ENCODE measurements at regions not wholly inside any gene's neighbourhood (a gene's known extent, or its start where the extent isn't known, plus 50 kb on each side); places are given as distances from the start of the nearest gene placed in this dataset.

- TF ChIP-seq, protein P1, sequence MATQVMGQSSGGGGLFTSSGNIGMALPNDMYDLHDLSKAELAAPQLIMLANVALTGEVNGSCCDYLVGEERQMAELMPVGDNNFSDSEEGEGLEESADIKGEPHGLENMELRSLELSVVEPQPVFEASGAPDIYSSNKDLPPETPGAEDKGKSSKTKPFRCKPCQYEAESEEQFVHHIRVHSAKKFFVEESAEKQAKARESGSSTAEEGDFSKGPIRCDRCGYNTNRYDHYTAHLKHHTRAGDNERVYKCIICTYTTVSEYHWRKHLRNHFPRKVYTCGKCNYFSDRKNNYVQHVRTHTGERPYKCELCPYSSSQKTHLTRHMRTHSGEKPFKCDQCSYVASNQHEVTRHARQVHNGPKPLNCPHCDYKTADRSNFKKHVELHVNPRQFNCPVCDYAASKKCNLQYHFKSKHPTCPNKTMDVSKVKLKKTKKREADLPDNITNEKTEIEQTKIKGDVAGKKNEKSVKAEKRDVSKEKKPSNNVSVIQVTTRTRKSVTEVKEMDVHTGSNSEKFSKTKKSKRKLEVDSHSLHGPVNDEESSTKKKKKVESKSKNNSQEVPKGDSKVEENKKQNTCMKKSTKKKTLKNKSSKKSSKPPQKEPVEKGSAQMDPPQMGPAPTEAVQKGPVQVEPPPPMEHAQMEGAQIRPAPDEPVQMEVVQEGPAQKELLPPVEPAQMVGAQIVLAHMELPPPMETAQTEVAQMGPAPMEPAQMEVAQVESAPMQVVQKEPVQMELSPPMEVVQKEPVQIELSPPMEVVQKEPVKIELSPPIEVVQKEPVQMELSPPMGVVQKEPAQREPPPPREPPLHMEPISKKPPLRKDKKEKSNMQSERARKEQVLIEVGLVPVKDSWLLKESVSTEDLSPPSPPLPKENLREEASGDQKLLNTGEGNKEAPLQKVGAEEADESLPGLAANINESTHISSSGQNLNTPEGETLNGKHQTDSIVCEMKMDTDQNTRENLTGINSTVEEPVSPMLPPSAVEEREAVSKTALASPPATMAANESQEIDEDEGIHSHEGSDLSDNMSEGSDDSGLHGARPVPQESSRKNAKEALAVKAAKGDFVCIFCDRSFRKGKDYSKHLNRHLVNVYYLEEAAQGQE (IDR thresholded peaks at IDR 0.05): no peak
- TF ChIP-seq, protein P2, sequence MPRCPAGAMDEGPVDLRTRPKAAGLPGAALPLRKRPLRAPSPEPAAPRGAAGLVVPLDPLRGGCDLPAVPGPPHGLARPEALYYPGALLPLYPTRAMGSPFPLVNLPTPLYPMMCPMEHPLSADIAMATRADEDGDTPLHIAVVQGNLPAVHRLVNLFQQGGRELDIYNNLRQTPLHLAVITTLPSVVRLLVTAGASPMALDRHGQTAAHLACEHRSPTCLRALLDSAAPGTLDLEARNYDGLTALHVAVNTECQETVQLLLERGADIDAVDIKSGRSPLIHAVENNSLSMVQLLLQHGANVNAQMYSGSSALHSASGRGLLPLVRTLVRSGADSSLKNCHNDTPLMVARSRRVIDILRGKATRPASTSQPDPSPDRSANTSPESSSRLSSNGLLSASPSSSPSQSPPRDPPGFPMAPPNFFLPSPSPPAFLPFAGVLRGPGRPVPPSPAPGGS (IDR thresholded peaks at IDR 0.05): no peak
- TF ChIP-seq RARB (CRISPR knock-in tag; IDR thresholded peaks at IDR 0.05) (no peak), ATOH8 (CRISPR knock-in tag; IDR thresholded peaks at IDR 0.05; ENCODE audit: low read depth) (no peak)
Measured at GRCh38 chr1:99123936-99124335, 119.3 kb upstream of the PLPPR5 start (continued).

- no peak overlapping the region for H3K4me3 ChIP-seq
- H3K4me1 ChIP-seq: no peaks in the 10 kb centered on the region
- no peak for DNase-seq (ENCODE audit: low read depth in 1 of 2, low spot score in 1 of 2)
- no peak for ATAC-seq
- TF ChIP-seq, protein P3, sequence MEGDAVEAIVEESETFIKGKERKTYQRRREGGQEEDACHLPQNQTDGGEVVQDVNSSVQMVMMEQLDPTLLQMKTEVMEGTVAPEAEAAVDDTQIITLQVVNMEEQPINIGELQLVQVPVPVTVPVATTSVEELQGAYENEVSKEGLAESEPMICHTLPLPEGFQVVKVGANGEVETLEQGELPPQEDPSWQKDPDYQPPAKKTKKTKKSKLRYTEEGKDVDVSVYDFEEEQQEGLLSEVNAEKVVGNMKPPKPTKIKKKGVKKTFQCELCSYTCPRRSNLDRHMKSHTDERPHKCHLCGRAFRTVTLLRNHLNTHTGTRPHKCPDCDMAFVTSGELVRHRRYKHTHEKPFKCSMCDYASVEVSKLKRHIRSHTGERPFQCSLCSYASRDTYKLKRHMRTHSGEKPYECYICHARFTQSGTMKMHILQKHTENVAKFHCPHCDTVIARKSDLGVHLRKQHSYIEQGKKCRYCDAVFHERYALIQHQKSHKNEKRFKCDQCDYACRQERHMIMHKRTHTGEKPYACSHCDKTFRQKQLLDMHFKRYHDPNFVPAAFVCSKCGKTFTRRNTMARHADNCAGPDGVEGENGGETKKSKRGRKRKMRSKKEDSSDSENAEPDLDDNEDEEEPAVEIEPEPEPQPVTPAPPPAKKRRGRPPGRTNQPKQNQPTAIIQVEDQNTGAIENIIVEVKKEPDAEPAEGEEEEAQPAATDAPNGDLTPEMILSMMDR (IDR thresholded peaks at IDR 0.05): no peak
- TF ChIP-seq SREBF2 (IDR thresholded peaks at IDR 0.05): no peak
- TF ChIP-seq RAD21 (conservative IDR thresholded peaks at IDR 0.05 in 1 of 2, IDR thresholded peaks at IDR 0.05 in 1 of 2): no peak
- no peak for TF ChIP-seq RCOR1 (IDR thresholded peaks at IDR 0.05; ENCODE audit: low read depth, low read length)
- TF ChIP-seq EP300 (IDR thresholded peaks at IDR 0.05): no peak
- no peak for TF ChIP-seq CBX8 (IDR thresholded peaks at IDR 0.05)
- TF ChIP-seq, protein P4, sequence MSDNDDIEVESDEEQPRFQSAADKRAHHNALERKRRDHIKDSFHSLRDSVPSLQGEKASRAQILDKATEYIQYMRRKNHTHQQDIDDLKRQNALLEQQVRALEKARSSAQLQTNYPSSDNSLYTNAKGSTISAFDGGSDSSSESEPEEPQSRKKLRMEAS (IDR thresholded peaks at IDR 0.05): no peak
- TF ChIP-seq ZFP36 (IDR thresholded peaks at IDR 0.05; ENCODE audit: borderline replicate concordance, partially characterized antibody): no peak
- ChIA-PET POLR2A (no interaction called here), CTCF (no interaction called here)
- no peak for FAIRE-seq
- no peak overlapping the region for H3K27ac ChIP-seq
- no peak overlapping the region for H3K4me2 ChIP-seq
- no peaks in the 10 kb centered on the region for H3K9me3 ChIP-seq
Measured at GRCh38 chr1:99131546-99131945, 126.9 kb upstream of the PLPPR5 start.

DNA sequence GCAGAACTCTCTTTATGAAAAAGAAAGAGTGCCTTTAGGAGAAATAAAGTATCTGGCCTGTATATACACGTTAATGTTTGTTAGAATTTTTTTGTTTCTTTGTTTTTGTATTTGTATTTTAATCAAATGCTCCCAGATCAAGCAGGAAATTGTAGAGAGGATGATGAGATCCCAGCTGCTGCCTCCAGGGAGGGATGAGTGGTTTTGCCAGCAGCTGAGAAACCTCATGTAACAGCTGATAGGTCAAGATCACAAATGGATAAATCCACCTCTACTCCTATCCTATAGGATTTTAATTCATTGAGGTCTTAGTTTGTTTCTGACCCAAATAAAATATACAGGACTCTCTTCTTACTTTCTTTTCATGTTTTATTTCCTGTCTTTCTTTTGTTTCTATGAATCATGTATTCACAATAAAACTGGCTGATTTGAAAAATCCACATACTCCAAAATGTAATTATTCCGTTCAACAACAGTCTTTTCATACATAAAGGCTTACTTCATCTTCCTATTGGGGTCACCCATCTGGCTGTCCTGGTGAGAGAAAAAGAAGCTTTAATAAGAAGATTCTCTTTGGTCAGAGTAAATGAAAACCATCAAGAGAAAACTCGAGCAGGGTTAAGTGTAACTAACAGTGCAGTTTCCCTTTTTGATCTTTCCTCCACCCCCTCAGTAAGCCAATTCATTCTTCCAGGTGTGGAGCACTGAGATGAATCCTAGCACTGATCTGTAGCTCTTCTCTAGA lies 129.3 kb upstream of the PLPPR5 start:
- no peak for FAIRE-seq

More for the DNA sequence above, 129.3 kb upstream of the PLPPR5 start:
- Histone ChIP-seq H3K9me3 (no peaks in the 10 kb centered on the region), H3K27ac (no peak overlapping the region), H3K4me1 (no peaks in the 10 kb centered on the region), H3K4me2 (no peak overlapping the region), H3K4me3 (no peak overlapping the region)
- WGBS (ENCODE audit: missing lambda C conversion rate): 5% methylated on average over 3 of the region's 3 CpGs
- ATAC-seq: no peak
- DNase-seq (ENCODE audit: low read depth in 1 of 2, low spot score in 1 of 2): no peak
- POLR2A ChIA-PET: no interaction called here
- CTCF ChIA-PET: no interaction called here
- TF ChIP-seq TP53 (CRISPR knock-in tag; IDR thresholded peaks at IDR 0.05): no peak

Measured in A549 (cell line).